ENCODE measurements at regions not wholly inside any gene's neighbourhood (a gene's known extent, or its start where the extent isn't known, plus 50 kb on each side); places are given as distances from the start of the nearest gene placed in this dataset.

DNA sequence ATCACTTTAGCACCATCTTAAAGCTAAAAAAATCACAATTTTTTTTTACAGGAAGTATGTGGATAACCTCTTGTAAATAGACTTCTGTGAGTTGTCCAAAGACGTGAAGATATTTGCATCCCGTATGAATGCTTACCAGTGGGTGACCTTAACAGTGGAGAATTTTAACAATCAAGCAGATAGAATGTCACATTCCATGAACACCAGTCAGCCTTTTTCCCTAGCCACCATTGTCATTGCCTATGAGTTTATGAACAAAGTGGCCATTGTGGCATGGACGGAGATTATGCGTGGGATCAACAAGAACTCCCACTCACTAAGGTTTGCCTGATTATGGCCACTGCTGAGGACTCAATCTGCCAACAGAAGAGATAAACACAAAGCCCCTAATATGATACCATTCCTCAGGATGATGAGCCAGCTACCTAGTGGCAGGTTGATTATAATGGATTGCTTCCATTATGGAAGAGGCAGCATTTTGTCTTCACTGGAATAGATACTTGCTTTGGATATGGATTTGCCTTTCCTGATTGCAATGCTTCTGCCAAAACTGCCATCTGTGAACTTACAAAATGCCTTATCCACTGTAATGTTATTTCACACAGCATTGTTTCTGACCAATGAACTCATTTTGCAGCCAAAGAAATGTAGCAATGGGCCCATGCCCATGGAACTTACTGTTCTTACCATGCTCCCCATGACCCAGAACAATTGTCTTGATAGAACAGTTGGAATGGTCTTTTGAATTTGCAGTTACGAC lies 830.9 kb upstream of the NDST4 start:
- TF ChIP-seq, protein P1, sequence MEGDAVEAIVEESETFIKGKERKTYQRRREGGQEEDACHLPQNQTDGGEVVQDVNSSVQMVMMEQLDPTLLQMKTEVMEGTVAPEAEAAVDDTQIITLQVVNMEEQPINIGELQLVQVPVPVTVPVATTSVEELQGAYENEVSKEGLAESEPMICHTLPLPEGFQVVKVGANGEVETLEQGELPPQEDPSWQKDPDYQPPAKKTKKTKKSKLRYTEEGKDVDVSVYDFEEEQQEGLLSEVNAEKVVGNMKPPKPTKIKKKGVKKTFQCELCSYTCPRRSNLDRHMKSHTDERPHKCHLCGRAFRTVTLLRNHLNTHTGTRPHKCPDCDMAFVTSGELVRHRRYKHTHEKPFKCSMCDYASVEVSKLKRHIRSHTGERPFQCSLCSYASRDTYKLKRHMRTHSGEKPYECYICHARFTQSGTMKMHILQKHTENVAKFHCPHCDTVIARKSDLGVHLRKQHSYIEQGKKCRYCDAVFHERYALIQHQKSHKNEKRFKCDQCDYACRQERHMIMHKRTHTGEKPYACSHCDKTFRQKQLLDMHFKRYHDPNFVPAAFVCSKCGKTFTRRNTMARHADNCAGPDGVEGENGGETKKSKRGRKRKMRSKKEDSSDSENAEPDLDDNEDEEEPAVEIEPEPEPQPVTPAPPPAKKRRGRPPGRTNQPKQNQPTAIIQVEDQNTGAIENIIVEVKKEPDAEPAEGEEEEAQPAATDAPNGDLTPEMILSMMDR (IDR thresholded peaks at IDR 0.05; ENCODE audit: low read depth, low read length): no peak
- Histone ChIP-seq H3K9me3 (ENCODE audit: control insufficient read depth, insufficient read depth, low read length) (peaks cover 9% of the 10 kb centered on the region; the same call in 1 of the 2 replicates), H3K4me3 (ENCODE audit: low read depth, low read length) (no peak overlapping the region), H3K27me3 (ENCODE audit: control insufficient read depth, insufficient read depth, low read length) (no peaks in the 10 kb centered on the region), H3K27ac (ENCODE audit: low read depth, low read length) (no peak overlapping the region)
- POLR2A ChIA-PET: no interaction called here
- no peak for DNase-seq (ENCODE audit: low read depth, low spot score)
- CTCF ChIA-PET: no interaction called here

DNA sequence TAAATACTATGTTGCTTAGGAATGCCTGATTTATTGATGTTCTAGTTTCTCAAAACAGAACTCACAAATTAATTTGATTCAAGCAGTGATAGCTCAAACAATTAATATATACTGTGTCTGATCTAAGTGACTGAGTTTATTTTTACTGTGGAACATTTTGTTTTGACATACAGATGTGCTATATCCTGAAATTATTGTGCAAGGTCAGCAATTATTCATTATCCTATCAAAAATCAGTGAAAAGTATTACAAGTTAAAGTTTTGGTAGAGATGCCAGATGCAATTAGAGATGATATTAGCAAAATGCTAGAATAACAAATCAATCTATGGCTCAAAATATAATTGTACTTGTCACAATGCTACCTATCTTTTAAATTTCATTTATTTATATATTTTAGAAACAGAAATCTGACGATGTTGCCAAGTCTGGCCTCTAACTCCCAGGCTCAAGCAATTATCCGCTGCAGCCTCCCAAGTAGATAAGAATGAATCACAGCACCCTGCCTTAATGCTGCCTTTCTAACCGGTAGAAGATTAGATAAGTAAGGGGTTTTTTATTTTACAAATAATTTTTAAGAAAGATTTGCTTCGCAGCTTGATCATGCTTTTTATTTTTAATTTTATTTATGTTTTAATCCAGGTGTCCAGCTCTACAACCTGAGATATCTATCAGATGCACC lies 825.5 kb upstream of the NDST4 start:
- POLR2A ChIA-PET: no interaction called here
- Histone ChIP-seq H3K4me3 (ENCODE audit: low read depth, low read length) (no peak overlapping the region), H3K27ac (ENCODE audit: low read depth, low read length) (no peak overlapping the region), H3K9me3 (ENCODE audit: control insufficient read depth, insufficient read depth, low read length) (peaks cover 12% of the 10 kb centered on the region), H3K27me3 (ENCODE audit: control insufficient read depth, insufficient read depth, low read length) (no peaks in the 10 kb centered on the region)
- CTCF ChIA-PET: no interaction called here
- TF ChIP-seq, protein P1 (IDR thresholded peaks at IDR 0.05; ENCODE audit: low read depth, low read length): no peak
- DNase-seq (ENCODE audit: low read depth, low spot score): no peak

DNA sequence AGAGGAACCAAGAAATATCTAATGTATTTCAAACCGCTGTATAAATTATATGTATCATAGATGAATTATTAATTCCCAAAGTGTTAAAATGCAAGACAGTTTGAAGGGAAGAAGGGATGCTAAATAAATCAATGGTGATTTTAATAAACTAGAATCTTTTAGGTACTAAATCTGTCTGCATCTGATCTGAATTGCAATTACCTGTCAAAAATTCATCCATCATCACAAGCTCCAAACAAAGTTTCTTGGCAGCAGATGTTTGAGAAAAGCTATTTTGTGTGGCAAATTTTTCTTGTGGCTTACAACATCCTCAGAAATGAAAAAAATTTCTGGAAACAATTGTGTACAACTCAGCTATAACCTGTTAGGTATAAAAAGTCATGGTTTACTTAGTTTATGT lies 816.0 kb upstream of the NDST4 start:
- POLR2A ChIA-PET: no interaction called here
- H3K27me3 ChIP-seq (ENCODE audit: control insufficient read depth, insufficient read depth, low read length): no peaks in the 10 kb centered on the region
- no peak overlapping the region for H3K27ac ChIP-seq (ENCODE audit: low read depth, low read length)
- H3K4me3 ChIP-seq (ENCODE audit: low read depth, low read length): no peak overlapping the region
- TF ChIP-seq, protein P1 (IDR thresholded peaks at IDR 0.05; ENCODE audit: low read depth, low read length): no peak
- no peak for DNase-seq (ENCODE audit: low read depth, low spot score)
- peaks cover 4% of the 10 kb centered on the region; the same call in 1 of the 2 replicates for H3K9me3 ChIP-seq (ENCODE audit: control insufficient read depth, insufficient read depth, low read length)
- CTCF ChIA-PET: no interaction called here

DNA sequence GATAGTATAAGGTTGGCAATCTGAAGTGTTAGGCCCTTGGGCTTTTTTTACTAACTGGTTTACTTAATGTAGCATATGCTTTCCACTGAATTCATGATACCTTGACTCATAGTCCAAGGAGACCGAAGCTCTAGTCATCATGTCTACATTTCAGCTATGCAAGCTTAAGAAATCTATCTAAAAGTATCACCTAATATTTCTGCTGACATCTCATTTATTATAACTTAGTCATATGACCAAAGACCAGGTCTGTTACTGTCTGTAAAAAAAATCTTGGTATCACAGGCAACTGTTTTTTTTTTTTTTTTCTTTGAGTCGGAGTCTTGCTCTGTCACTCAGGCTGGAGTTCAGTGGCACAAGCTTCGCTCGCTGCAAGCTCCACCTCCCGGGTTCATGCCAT lies 814.0 kb upstream of the NDST4 start:
- Histone ChIP-seq H3K27me3 (ENCODE audit: control insufficient read depth, insufficient read depth, low read length) (no peaks in the 10 kb centered on the region), H3K27ac (ENCODE audit: low read depth, low read length) (no peak overlapping the region), H3K4me3 (ENCODE audit: low read depth, low read length) (no peak overlapping the region), H3K9me3 (ENCODE audit: control insufficient read depth, insufficient read depth, low read length) (0 out of 2 replicates have a peak, but pooled peaks cover 3% of the 10 kb centered on the region)
- ChIA-PET POLR2A (no interaction called here), CTCF (no interaction called here)
- DNase-seq (ENCODE audit: low read depth, low spot score): no peak
- TF ChIP-seq, protein P1 (IDR thresholded peaks at IDR 0.05; ENCODE audit: low read depth, low read length): no peak

DNA sequence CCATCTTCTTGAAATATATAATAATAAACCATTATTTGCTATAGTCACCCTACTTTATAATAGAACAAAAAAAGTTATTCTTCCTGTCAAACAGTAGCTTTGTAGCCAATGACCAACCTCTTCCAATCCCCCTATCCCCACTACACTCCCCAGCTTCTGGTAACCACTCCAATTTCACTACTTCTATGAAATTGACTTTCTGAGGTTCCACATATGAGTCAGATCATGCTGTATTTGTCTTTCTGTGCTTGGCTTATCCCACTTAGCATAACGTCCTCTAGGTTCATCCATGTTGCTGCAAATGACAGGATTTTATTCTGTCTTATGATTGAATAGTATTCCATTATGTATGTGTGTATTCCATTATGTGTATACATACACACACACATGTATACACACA lies 809.7 kb upstream of the NDST4 start:
- DNase-seq (ENCODE audit: low read depth, low spot score): no peak
- Histone ChIP-seq H3K27me3 (ENCODE audit: control insufficient read depth, insufficient read depth, low read length) (no peaks in the 10 kb centered on the region), H3K9me3 (ENCODE audit: control insufficient read depth, insufficient read depth, low read length) (peaks cover 16% of the 10 kb centered on the region), H3K4me3 (ENCODE audit: low read depth, low read length) (no peak overlapping the region), H3K27ac (ENCODE audit: low read depth, low read length) (no peak overlapping the region)
- TF ChIP-seq, protein P1 (IDR thresholded peaks at IDR 0.05; ENCODE audit: low read depth, low read length): no peak
- ChIA-PET CTCF (no interaction called here), POLR2A (no interaction called here)

All from AG04450 (cell line).